ENCODE measurements at regions not wholly inside any gene's neighbourhood (a gene's known extent, or its start where the extent isn't known, plus 50 kb on each side); places are given as distances from the start of the nearest gene placed in this dataset.

GRCh38 chr13:50730496-50731351 is 112.8 kb downstream of the DLEU7 start:
- H3K27ac ChIP-seq = no peak overlapping the region
- TF ChIP-seq ZFX (IDR thresholded peaks at IDR 0.05; ENCODE audit: borderline replicate concordance) = no peak
- TF ChIP-seq CTCF (IDR thresholded peaks at IDR 0.05) = no peak

- TF ChIP-seq CTCF (IDR thresholded peaks at IDR 0.05) = no peak
- TF ChIP-seq ZFX (IDR thresholded peaks at IDR 0.05; ENCODE audit: borderline replicate concordance) = no peak
These were observed 112.1 kb downstream of the DLEU7 start for GRCh38 chr13:50731400-50731799.

GRCh38 chr13:50732712-50733111 is 110.8 kb downstream of the DLEU7 start:
- no peak for TF ChIP-seq CTCF (IDR thresholded peaks at IDR 0.05)
- TF ChIP-seq ZFX (IDR thresholded peaks at IDR 0.05; ENCODE audit: borderline replicate concordance) = no peak
- H3K27ac ChIP-seq = no peak overlapping the region

More at GRCh38 chr13:50731400-50731799, 112.1 kb downstream of the DLEU7 start:
- H3K27ac ChIP-seq = no peak overlapping the region

GRCh38 chr13:50733392-50733791 is 110.1 kb downstream of the DLEU7 start:
- TF ChIP-seq ZFX (IDR thresholded peaks at IDR 0.05; ENCODE audit: borderline replicate concordance) (no peak), CTCF (IDR thresholded peaks at IDR 0.05) (no peak)
- no peak overlapping the region for H3K27ac ChIP-seq

GRCh38 chr13:50735071-50735470 is 108.4 kb downstream of the DLEU7 start:
- TF ChIP-seq ZFX (IDR thresholded peaks at IDR 0.05; ENCODE audit: borderline replicate concordance) (no peak), CTCF (IDR thresholded peaks at IDR 0.05) (no peak)
- H3K27ac ChIP-seq = no peak overlapping the region

- no peak for TF ChIP-seq CTCF (IDR thresholded peaks at IDR 0.05)
- no peak for TF ChIP-seq ZFX (IDR thresholded peaks at IDR 0.05; ENCODE audit: borderline replicate concordance)
- no peak overlapping the region for H3K27ac ChIP-seq
These were observed 103.3 kb downstream of the DLEU7 start for GRCh38 chr13:50740052-50740741.

- H3K27ac ChIP-seq = no peak overlapping the region
- TF ChIP-seq CTCF (IDR thresholded peaks at IDR 0.05) = no peak
- TF ChIP-seq ZFX (IDR thresholded peaks at IDR 0.05; ENCODE audit: borderline replicate concordance) = no peak
These were observed 101.1 kb downstream of the DLEU7 start for GRCh38 chr13:50742353-50742752.
